Nephron progenitor cell (in vitro differentiated cells): ENCODE measurements at regions not wholly inside any gene's neighbourhood (a gene's known extent, or its start where the extent isn't known, plus 50 kb on each side); places are given as distances from the start of the nearest gene placed in this dataset.
A peak's percentile ranks its signal among the peaks of the same experiment; 100 is the strongest.

Source experiments
- DNase-seq: peaks from one replicate; pipeline ENCODE4 v3.0.0; 2021
- H3K27ac Mint-ChIP-seq: 2 replicates; pipeline ENCODE4 v1.8.0; 2021; ENCODE audit warnings: mild to moderate bottlenecking, moderate library complexity, mixed read lengths
- H3K27me3 Mint-ChIP-seq: 2 replicates; pipeline ENCODE4 v1.8.0; 2021; ENCODE audit warnings: mild to moderate bottlenecking, low read depth, mixed read lengths; ENCODE audit not compliant: poor library complexity
- H3K36me3 Mint-ChIP-seq: 2 replicates; pipeline ENCODE4 v1.8.0; 2021; ENCODE audit warnings: low read depth, mixed read lengths
- H3K4me1 Mint-ChIP-seq: 2 replicates; pipeline ENCODE4 v1.8.0; 2021; ENCODE audit warnings: mixed read lengths
- H3K4me3 Mint-ChIP-seq: 2 replicates; pipeline ENCODE4 v1.8.0; 2021; ENCODE audit warnings: mild to moderate bottlenecking, moderate library complexity, mixed read lengths
- H3K9me3 Mint-ChIP-seq: 2 replicates; pipeline ENCODE4 v1.8.0; 2021; ENCODE audit warnings: mild to moderate bottlenecking, moderate library complexity, mixed read lengths
- TF ChIP-seq, protein P1 (sequence below): fragments of 200-600 bp; sonication (generic); IDR thresholded peaks from 2 replicates; pipeline ENCODE4 v1.5.0; 2021; ENCODE audit warnings: antibody characterized with exemption

DNA sequence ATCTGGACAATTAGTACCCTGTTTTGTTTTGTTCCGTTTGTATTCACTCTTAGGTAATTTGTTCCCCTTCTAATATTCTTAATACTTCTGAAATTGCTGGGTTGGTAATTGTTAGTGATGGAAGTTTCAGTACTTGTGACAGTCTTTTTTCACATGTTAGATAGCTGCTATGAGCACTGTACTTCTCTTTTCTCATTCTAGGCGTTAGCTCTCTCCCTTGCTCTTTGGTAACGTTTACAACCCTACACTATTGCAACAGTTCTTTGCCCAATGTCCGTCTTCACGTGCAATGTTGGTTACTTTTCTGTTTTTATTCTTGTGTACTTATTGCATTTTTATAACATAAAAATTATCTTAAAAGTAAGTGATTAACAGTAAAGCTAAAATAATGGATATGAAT lies 1509.0 kb downstream of the MAT2B start:
- TF ChIP-seq, protein P1, sequence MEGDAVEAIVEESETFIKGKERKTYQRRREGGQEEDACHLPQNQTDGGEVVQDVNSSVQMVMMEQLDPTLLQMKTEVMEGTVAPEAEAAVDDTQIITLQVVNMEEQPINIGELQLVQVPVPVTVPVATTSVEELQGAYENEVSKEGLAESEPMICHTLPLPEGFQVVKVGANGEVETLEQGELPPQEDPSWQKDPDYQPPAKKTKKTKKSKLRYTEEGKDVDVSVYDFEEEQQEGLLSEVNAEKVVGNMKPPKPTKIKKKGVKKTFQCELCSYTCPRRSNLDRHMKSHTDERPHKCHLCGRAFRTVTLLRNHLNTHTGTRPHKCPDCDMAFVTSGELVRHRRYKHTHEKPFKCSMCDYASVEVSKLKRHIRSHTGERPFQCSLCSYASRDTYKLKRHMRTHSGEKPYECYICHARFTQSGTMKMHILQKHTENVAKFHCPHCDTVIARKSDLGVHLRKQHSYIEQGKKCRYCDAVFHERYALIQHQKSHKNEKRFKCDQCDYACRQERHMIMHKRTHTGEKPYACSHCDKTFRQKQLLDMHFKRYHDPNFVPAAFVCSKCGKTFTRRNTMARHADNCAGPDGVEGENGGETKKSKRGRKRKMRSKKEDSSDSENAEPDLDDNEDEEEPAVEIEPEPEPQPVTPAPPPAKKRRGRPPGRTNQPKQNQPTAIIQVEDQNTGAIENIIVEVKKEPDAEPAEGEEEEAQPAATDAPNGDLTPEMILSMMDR: no peak
- H3K9me3 Mint-ChIP-seq: no peaks in the 10 kb centered on the region
- DNase-seq: no peak
- peaks cover 2% of the 10 kb centered on the region for H3K27me3 Mint-ChIP-seq
- H3K4me3 Mint-ChIP-seq: no peak overlapping the region
- no peak overlapping the region for H3K27ac Mint-ChIP-seq
- no peaks in the 10 kb centered on the region for H3K4me1 Mint-ChIP-seq
- no peaks in the 10 kb centered on the region for H3K36me3 Mint-ChIP-seq

DNA sequence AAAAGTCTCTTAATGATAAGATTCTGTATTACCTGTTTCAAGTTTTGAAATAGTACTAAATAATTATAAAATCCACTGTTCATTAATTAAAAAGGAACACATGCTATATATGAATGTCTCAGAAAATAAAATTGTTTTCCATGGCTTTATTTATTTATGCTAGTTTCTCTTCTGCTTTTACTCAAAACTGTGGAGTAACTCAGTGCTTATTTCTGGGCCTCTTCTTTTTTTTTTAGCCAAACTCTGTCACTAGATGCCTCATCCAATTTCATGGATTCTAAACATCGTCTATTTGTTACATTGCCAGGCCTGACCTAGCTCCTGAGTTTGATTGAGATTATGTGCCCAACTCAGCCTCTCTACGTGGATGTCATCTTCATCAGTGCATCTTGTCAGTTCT lies 1509.7 kb downstream of the MAT2B start:
- no peak for DNase-seq
- Mint-ChIP-seq H3K4me3 (no peak overlapping the region), H3K4me1 (no peaks in the 10 kb centered on the region), H3K36me3 (no peaks in the 10 kb centered on the region), H3K27me3 (peaks cover 2% of the 10 kb centered on the region), H3K9me3 (no peaks in the 10 kb centered on the region), H3K27ac (no peak overlapping the region)
- TF ChIP-seq, protein P1: no peak

DNA sequence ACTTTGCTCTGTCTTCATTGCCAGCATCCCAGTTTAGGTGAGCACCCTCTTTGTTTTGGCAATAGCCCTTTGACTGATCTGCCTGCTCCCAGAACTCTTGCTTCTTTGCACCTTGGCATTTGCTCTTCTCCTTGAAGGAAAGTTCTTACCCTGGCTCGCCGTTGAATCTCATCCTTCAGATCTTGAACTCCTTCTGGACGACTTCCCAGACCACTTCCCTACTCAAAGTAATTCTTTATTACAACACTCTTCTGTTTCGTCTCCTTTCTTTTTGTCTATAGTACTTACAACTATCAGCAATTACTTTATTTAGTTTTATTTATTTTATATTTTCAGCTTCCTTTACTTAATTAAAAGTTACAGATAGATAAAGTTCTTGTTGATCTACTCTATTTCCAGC lies 1510.1 kb downstream of the MAT2B start:
- no peaks in the 10 kb centered on the region for H3K9me3 Mint-ChIP-seq
- no peaks in the 10 kb centered on the region for H3K4me1 Mint-ChIP-seq
- H3K36me3 Mint-ChIP-seq: no peaks in the 10 kb centered on the region
- no peak for DNase-seq
- peaks cover 2% of the 10 kb centered on the region for H3K27me3 Mint-ChIP-seq
- TF ChIP-seq, protein P1: no peak
- no peak overlapping the region for H3K4me3 Mint-ChIP-seq
- H3K27ac Mint-ChIP-seq: no peak overlapping the region

DNA sequence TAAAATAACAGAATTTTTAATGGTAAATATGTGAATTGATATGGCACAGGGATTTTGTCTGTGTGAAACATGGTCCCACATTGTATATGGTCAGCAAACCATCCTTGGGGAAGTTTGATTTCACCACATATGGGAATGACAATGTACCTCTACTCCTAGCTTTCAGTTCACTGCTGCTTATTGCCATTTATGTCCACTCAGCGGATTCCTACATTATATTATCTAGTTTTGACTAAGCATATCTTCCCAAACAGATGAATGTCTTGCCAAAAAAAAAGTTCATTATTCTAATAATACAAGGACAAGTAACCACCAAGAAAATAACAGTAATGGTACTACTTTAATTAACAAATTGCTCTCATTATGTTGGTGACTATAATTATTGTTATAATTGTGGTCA lies 1521.6 kb downstream of the MAT2B start:
- Mint-ChIP-seq H3K36me3 (no peaks in the 10 kb centered on the region), H3K9me3 (no peaks in the 10 kb centered on the region), H3K27me3 (no peaks in the 10 kb centered on the region), H3K4me1 (no peaks in the 10 kb centered on the region), H3K27ac (no peak overlapping the region), H3K4me3 (no peak overlapping the region)
- DNase-seq: no peak
- TF ChIP-seq, protein P1: no peak

DNA sequence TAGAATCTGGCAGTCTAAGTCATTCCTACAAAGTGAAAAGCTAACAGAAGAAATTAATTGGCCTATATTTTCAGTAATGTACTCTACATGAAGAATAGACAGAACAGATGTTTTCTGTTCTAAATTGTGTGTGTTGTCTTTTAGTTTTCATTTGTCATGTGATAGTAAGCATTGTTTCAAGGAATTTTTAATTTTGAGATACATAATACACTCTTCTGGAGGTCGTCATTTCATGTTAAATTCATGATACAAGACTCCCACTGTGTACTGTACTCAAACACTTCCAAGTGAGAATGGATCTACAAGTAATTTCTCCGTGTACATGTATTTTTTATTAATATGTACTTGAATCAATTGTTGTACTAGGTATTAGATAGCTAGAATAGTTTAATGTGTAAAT lies 1522.9 kb downstream of the MAT2B start:
- no peak overlapping the region for H3K27ac Mint-ChIP-seq
- TF ChIP-seq, protein P1: no peak
- H3K27me3 Mint-ChIP-seq: no peaks in the 10 kb centered on the region
- no peaks in the 10 kb centered on the region for H3K4me1 Mint-ChIP-seq
- DNase-seq: no peak
- H3K9me3 Mint-ChIP-seq: no peaks in the 10 kb centered on the region
- no peaks in the 10 kb centered on the region for H3K36me3 Mint-ChIP-seq
- no peak overlapping the region for H3K4me3 Mint-ChIP-seq

DNA sequence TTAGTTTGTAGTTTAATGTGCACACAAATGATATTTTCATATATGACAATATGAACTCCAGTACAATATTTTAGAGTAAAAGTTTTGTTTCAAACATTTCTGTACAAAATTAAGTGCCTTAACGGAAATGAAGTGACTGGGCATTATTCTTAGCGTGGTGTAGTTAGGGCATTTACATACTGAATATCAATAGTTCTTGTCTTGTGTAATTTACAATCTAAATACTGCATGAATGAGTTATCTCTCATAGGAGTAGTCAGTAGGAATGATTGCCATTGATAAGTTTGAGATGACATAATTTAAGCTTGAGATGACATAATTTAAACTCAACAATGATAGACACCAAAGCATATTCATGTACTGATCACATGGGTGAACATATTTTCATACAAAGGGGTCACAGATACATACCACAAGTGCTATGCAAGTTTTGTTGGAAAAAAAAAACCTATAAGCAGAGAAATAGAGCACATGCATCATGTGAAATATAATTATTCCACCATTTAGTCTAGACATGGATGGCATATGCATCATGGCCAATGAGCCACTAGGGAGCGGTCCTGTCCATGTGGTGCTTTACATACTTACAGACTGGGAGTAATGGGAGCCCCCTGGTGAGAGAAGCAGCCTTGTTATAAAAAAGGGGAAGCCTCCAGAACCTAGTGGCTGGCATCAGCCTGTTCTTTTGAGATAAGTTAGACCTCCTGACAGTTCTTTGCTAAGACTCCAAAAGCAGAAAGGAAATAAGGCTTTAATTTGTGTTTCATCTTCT lies 1523.9 kb downstream of the MAT2B start:
- Mint-ChIP-seq H3K9me3 (no peaks in the 10 kb centered on the region), H3K36me3 (no peaks in the 10 kb centered on the region), H3K27me3 (no peaks in the 10 kb centered on the region), H3K4me1 (no peaks in the 10 kb centered on the region), H3K27ac (no peak overlapping the region), H3K4me3 (no peak overlapping the region)
- DNase-seq: peak; percentile 12
- TF ChIP-seq, protein P1: peak; percentile 38
